GM21515 (cell line): ENCODE measurements at regions not wholly inside any gene's neighbourhood (a gene's known extent, or its start where the extent isn't known, plus 50 kb on each side); places are given as distances from the start of the nearest gene placed in this dataset.

Experiments used
- ATAC-seq: cut with Tn5 transposase; IDR thresholded peaks from one replicate; pipeline ENCODE4 v1.9.1; 2021; ENCODE audit not compliant: unreplicated experiment

DNA sequence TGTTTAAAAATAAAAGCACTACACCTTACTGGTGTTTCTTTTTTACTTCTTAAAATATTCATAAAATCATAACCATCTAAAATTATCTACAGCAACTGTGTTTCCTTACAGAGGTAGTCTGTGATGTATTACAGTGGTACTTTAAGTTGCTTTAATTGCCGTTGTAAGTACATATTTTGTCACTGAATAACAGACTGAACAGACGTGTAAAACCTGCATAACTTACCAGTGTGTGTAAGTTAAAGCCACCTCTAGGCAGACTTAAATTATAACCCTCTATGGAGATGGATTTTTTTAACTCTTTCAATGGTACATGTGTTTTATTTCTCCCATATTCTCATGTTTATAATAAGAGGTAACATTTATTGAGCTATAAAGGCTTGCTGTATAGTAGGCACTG, 166.8 kb downstream of the NR4A2 start:
- ATAC-seq, result no peak

DNA sequence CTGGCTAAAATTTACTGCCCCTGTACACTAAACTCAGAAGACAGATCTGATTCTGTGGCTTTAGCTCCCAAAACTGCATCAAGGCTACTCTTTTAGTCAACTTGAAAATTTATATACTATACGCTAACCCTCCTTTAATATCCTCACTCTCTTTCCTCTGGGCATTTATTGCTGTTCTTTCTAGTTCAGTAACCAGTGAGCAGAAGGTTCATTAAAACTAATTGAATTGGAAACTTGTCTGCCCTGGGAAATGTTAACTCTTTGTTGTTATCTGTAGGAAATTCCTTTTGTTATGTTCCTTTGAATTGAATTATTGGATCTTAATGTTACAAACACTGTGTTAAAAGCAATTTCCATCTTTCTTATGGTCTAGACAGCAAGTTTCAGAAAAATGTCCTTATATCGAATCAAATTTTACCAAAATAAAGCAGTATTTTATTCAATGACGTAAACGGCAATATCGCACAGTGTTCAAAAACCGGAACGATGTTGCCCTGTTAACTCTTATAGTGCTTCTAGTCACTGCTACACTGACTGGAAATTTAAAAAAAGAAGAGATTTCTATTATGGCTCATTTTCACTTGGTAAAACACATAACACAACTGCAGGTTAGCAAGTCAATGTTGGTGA, 168.3 kb downstream of the NR4A2 start:
- no peak for ATAC-seq

DNA sequence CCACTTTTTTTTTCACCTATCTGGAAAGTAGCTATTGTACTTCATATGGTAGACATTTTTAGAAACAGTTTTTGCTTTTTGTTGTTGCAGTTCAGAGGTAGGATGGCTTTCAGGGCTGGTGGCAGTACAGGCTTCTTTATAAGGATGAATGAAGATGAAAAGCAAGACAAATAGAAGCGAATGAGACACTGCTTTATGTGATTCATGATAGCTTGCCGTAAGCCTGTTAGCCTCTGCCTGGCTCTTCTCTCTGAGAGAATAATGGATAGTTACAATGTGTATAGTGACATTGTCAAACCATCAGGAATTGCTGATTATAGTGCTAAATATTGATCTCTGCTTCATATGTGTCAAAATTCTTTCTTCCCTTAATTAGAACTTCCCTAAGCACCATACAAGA, 173.7 kb downstream of the NR4A2 start:
- no peak for ATAC-seq

- ATAC-seq, result no peak
Observed at GRCh38 chr2:156157670-156158069, 174.9 kb downstream of the NR4A2 start.

DNA sequence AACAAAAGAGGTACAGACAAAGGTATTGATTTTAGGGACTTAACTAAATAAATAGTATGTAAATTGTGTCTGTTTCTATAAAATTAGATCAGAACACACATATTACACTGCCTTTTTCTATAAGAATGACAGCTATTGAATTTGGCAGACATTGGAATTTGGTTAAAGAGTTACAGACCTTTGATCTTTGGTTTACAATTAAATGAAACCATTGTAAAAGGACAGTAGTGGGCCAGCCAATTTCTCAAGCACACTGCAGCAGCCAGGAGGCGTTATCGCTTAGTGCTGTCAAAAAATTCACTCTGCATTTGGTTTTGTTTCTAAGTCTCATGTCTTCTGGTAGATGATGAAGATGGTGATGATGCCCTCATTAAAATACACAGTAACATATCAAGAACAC, 175.9 kb downstream of the NR4A2 start:
- no peak for ATAC-seq

DNA sequence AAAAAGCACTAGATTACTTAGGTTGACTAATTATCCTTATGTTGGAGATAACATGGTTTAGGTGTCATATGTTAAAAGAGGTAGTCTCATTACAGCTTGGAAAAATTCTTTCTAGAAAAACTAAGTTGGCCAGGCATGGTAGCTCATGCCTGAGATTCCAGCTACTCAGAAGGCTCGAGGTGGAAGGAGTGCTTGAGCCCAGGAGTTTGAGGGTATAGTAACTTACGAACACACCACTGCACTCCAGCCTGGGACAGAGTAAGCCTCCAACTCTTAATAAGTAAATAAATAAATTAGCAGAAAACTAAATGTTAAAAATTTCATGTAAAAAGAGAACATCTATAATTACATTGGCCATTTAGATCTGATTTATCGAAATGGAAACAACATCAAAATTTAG, 177.2 kb downstream of the NR4A2 start:
- ATAC-seq, result no peak

DNA sequence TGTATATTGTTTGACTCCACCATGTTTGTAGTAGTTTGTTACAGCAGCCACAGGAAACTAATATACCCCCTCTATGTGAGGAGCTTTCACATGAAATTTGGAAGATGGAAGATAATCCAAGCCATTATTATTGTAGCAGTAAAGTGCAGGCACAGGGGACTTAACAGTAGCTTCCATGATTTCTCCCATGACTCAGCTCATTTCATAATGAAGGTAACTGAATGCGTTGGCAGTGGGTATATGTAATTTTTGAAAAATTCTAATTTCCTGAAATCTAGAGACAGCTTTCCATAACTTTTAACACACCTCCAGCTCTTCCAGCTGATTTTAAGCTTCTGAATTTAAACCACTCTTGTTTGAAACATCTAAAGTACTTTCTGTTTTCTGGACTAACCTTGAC, 181.2 kb downstream of the NR4A2 start:
- ATAC-seq, result no peak

GRCh38 chr2:156147594-156148330, 184.8 kb downstream of the NR4A2 start:
- ATAC-seq, result peak; percentile 77

- no peak for ATAC-seq
Observed at GRCh38 chr2:156145976-156146375, 186.5 kb downstream of the NR4A2 start.

- no peak for ATAC-seq
Observed at GRCh38 chr2:156145469-156145868, 187.1 kb downstream of the NR4A2 start.

- no peak for ATAC-seq
Observed at GRCh38 chr2:156136566-156136965, 196.0 kb downstream of the NR4A2 start.

DNA sequence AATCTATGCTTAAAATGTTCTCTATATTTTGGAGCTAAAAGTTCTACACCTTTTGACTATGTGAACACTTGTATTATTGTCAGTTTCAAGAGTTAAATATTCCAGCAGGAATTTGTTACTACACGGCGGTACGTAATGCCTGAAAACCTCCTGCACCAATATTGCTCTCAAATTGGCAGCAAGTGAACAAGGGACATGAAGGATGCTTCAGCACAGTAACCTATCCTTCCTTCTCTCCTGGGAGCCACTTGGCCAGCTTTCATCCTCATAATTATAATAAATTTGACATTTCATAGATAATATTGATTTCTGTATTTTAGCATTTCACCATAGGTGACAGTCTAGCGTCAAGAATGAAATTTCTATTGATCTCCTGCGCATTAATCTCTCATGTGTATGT, 197.6 kb downstream of the NR4A2 start:
- ATAC-seq, result no peak

DNA sequence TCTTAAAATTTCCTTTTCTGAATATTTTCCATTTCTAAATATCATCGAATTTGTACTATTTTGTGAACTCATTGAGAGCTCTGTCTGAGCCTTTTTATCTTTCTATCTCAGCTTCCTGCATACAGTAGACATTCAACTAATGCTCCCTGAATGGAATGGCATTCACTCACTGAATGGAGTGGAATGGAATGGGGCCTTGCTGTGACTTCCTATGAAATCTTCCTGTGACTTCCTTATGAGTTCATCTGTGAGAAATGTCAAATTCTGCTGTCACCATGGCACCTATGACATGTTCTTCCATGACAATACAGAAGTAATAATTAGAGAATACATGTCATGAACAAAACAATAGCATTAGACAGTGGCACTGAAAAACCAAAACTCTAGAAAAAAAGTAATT, 199.6 kb downstream of the NR4A2 start:
- no peak for ATAC-seq

DNA sequence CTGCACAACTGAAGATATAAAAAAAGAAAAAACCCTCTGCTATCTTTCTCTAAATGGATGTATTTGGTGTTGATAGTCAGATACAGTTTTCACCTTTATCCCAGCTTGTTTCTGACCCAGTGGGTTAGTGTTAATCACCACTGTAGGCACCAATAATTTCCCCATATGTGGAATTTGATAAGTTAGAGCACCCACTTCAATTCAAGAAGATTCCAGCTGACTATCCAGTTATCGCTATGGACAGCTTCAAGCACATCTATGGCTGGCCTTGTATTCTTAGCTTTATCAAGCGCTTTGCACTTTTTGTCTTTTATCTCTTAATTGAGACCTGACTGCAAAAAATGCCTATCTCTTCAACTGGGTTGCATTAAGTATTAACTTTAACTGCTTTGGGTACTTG, 200.4 kb downstream of the NR4A2 start:
- no peak for ATAC-seq

GRCh38 chr2:156129227-156129626, 203.3 kb downstream of the NR4A2 start:
- ATAC-seq, result no peak

- no peak for ATAC-seq
Observed at GRCh38 chr2:156125018-156125417, 207.5 kb downstream of the NR4A2 start.

GRCh38 chr2:156124458-156124857, 208.1 kb downstream of the NR4A2 start:
- no peak for ATAC-seq

DNA sequence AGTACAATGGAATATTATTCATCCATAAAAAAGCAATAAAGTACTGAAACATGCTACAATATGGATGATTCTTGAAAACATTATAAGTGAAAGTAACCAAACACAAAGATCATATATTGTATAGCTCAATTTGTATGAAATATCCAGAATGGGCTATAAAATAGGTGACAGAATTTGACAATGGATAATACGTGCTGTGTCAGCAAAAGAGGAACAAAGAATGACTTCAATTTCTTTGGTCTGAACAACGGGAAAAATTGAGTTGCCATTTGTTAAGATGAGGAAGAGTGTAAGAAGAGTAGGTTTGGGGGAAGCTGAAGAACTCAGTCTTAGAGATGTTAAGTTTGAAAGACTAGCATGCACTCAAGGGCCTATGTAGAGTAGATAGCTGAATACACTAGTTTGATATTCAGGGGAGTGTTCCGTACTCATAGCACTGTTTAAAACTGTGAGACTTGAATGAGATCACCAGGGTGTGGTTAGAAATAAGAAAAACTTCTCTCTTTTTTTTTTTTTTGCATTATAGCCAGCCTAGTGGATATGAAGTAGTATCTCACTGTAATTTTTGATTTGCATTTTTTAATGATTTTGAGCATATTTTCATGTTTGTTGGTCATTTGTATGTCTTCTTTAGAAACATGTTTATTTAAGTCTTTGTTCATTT, 213.6 kb downstream of the NR4A2 start:
- ATAC-seq, result no peak

- ATAC-seq, result no peak
Observed at GRCh38 chr2:156116113-156116512, 216.4 kb downstream of the NR4A2 start.

DNA sequence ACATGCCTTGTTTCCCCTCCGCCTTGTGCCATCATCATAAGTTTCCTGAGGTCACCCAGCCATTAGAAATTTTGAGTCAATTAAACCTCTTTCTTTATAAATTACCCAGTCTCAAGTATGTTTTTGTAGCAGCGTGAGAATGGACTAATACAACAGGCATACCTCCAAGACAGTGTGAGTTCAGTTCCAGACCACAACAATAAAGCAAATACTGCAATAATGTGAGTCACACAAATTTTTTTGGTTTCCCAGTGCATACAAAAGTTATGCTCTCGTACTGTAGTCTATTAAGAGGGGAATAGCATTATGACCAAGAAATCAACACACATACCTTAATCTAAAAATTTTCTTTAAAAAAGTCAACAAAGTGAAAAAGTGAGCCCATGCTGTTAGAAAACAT, 217.2 kb downstream of the NR4A2 start:
- ATAC-seq, result no peak

- ATAC-seq, result no peak
Observed at GRCh38 chr2:156112323-156112722, 220.2 kb downstream of the NR4A2 start.

- peak; percentile 99 for ATAC-seq
Observed at GRCh38 chr2:156110890-156111289, 221.6 kb downstream of the NR4A2 start.
